Aorta (tissue), 5 donors: ENCODE measurements at regions not wholly inside any gene's neighbourhood (a gene's known extent, or its start where the extent isn't known, plus 50 kb on each side); places are given as distances from the start of the nearest gene placed in this dataset.

Source experiments
- ATAC-seq: fragments of 200-7000 bp; cut with Tn5 transposase; one replicate; pipeline ENCODE4 v1.9.1; 2022; ENCODE audit warnings: moderate library complexity; ENCODE audit not compliant: low FRiP score
- DNase-seq, 2 donors: peaks; one replicate each; pipeline ENCODE4 v3.0.0-alpha.2; 2020
- H3K27ac ChIP-seq, 2 donors: one replicate each; pipeline ENCODE4 v1.5.1; 2013; ENCODE audit warnings: low read length in 2 of 2, mild to moderate bottlenecking in 2 of 2, moderate library complexity in 2 of 2, control low read depth in 1 of 2, inconsistent platforms in 1 of 2, low read depth in 1 of 2
- H3K27me3 ChIP-seq, 2 donors: one replicate each; pipeline ENCODE4 v1.6.1; 2013; ENCODE audit warnings: control low read depth in 1 of 2, low read length in 1 of 2, mild to moderate bottlenecking in 1 of 2, moderate library complexity in 1 of 2; ENCODE audit not compliant: insufficient read depth in 2 of 2, control insufficient read depth in 1 of 2
- H3K36me3 ChIP-seq, 2 donors: one replicate each; pipeline ENCODE4 v1.6.1; 2013; ENCODE audit warnings: control low read depth in 1 of 2, low read length in 1 of 2, mild to moderate bottlenecking in 1 of 2; ENCODE audit not compliant: insufficient read depth in 2 of 2, control insufficient read depth in 1 of 2
- H3K4me1 ChIP-seq, 2 donors: one replicate each; pipeline ENCODE4 v1.6.1; 2013; ENCODE audit warnings: low read length in 2 of 2, control low read depth in 1 of 2, mild to moderate bottlenecking in 1 of 2, moderate library complexity in 1 of 2; ENCODE audit not compliant: insufficient read depth in 2 of 2, control insufficient read depth in 1 of 2
- H3K4me3 ChIP-seq, 2 donors: one replicate each; pipeline ENCODE4 v1.5.1; 2013; ENCODE audit warnings: low read length in 2 of 2, control low read depth in 1 of 2, mild to moderate bottlenecking in 1 of 2
- H3K9me3 ChIP-seq: one replicate; pipeline ENCODE4 v1.6.1; 2013; ENCODE audit warnings: mild to moderate bottlenecking, low read length; ENCODE audit not compliant: control insufficient read depth
- WGBS, 2 donors: extraction: QIAGEN DNeasy Blood & Tissue Kit; methylation state at CpG; one replicate each; pipeline ENCODE4 v1.1.7; 2013; 5-methylcytosine and 5-hydroxymethylcytosine counted together
- intact Hi-C, 2 donors: fragments of 100-400 bp; cut with DNase I; formaldehyde crosslinking; loops; one replicate each; pipeline versions ENCODE4 v1.14.2 to v1.15.0; 2022
- donor health status: healthy with polysubstance abuse.
- donor health status: Bipolar disorder and iron deficiency.
- donor health status: DM: no; HTN: no; CAD: no.
- donor health status: DM: no; HTN: no; CAD: no.
- donor health status: DM: yes; HTN: yes; CAD: no.

- H3K4me3 ChIP-seq: no peak overlapping the region
- 95% methylated on average over 5 of the region's 5 CpGs for WGBS, 2 donors
- intact Hi-C loops: no loop called here
- ATAC-seq (no peak), DNase-seq (no peak)
- H3K9me3 ChIP-seq: no peaks in the 10 kb centered on the region
- H3K36me3 ChIP-seq: no peaks in the 10 kb centered on the region
- no peaks in the 10 kb centered on the region for H3K4me1 ChIP-seq
- no peaks in the 10 kb centered on the region for H3K27me3 ChIP-seq
- no peak overlapping the region for H3K27ac ChIP-seq
Measured at GRCh38 chr10:57706576-57707299, 561.0 kb downstream of the IPMK start.

- DNase-seq: no peak
- Histone ChIP-seq H3K36me3 (no peaks in the 10 kb centered on the region), H3K27ac (no peak overlapping the region), H3K9me3 (no peaks in the 10 kb centered on the region), H3K4me3 (no peak overlapping the region), H3K4me1 (no peaks in the 10 kb centered on the region), H3K27me3 (no peaks in the 10 kb centered on the region)
- intact Hi-C loops: no loop called here
- 71 to 76% methylated on average over 1 of the region's 1 CpG for WGBS, 2 donors
- no peak for ATAC-seq
Measured at GRCh38 chr10:57706016-57706415, 561.7 kb downstream of the IPMK start.

- H3K4me1 ChIP-seq: peaks cover 0 to 1% of the 10 kb centered on the region in 2 donors
- no peaks in the 10 kb centered on the region for H3K36me3 ChIP-seq
- ATAC-seq: no peak
- WGBS, 2 donors: 1 to 6% methylated on average over 1 of the region's 1 CpG
- H3K4me3 ChIP-seq: no peak overlapping the region
- H3K27ac ChIP-seq: no peak overlapping the region
- no peaks in the 10 kb centered on the region for H3K27me3 ChIP-seq
- H3K9me3 ChIP-seq: no peaks in the 10 kb centered on the region
- intact Hi-C loops: no loop called here
- no peak for DNase-seq
Measured at GRCh38 chr10:57699944-57700343, 567.8 kb downstream of the IPMK start.

GRCh38 chr10:57696641-57697040, 571.1 kb downstream of the IPMK start:
- Histone ChIP-seq H3K4me1 (peaks cover 0 to 3% of the 10 kb centered on the region in 2 donors), H3K36me3 (no peaks in the 10 kb centered on the region), H3K27me3 (no peaks in the 10 kb centered on the region), H3K9me3 (no peaks in the 10 kb centered on the region), H3K4me3 (no peak overlapping the region), H3K27ac (peak overlapping the region; percentile 14 to 96)
- 9 to 15% methylated on average over 1 of the region's 1 CpG for WGBS, 2 donors
- intact Hi-C loops: no loop called here
- ATAC-seq (no peak), DNase-seq (no peak)

GRCh38 chr10:57694956-57695608, 572.6 kb downstream of the IPMK start:
- 78 to 79% methylated on average over 3 of the region's 3 CpGs for WGBS, 2 donors
- intact Hi-C loops: no loop called here
- no peak for ATAC-seq

GRCh38 chr10:57692255-57692980, 575.3 kb downstream of the IPMK start:
- DNase-seq: no peak
- H3K27me3 ChIP-seq: no peaks in the 10 kb centered on the region
- intact Hi-C loops: no loop called here
- no peak overlapping the region for H3K27ac ChIP-seq
- no peak overlapping the region for H3K4me3 ChIP-seq
- ATAC-seq: no peak
- H3K36me3 ChIP-seq: no peaks in the 10 kb centered on the region
- WGBS, 2 donors: 9 to 13% methylated on average over 2 of the region's 2 CpGs
- peaks cover 0 to 3% of the 10 kb centered on the region in 2 donors for H3K4me1 ChIP-seq
- H3K9me3 ChIP-seq: no peaks in the 10 kb centered on the region

More at GRCh38 chr10:57694956-57695608, 572.6 kb downstream of the IPMK start:
- H3K4me1 ChIP-seq: peaks cover 0 to 3% of the 10 kb centered on the region in 2 donors
- H3K9me3 ChIP-seq: no peaks in the 10 kb centered on the region
- no peaks in the 10 kb centered on the region for H3K27me3 ChIP-seq
- H3K36me3 ChIP-seq: no peaks in the 10 kb centered on the region
- DNase-seq: no peak
- no peak overlapping the region for H3K27ac ChIP-seq
- H3K4me3 ChIP-seq: no peak overlapping the region

GRCh38 chr10:57689596-57690297, 577.9 kb downstream of the IPMK start:
- Histone ChIP-seq H3K9me3 (no peaks in the 10 kb centered on the region), H3K4me3 (no peak overlapping the region), H3K36me3 (no peaks in the 10 kb centered on the region), H3K27ac (no peak overlapping the region), H3K4me1 (peaks cover 0 to 2% of the 10 kb centered on the region in 2 donors), H3K27me3 (no peaks in the 10 kb centered on the region)
- intact Hi-C loops: no loop called here
- ATAC-seq (no peak), DNase-seq (no peak)
- WGBS, 2 donors: 87 to 92% methylated on average over 5 of the region's 5 CpGs

- WGBS, 2 donors: 92 to 93% methylated on average over 1 of the region's 1 CpG
- H3K27ac ChIP-seq: no peak overlapping the region
- ATAC-seq (no peak), DNase-seq (no peak)
- no peaks in the 10 kb centered on the region for H3K9me3 ChIP-seq
- intact Hi-C loops: no loop called here
- H3K27me3 ChIP-seq: no peaks in the 10 kb centered on the region
- no peak overlapping the region for H3K4me3 ChIP-seq
- H3K36me3 ChIP-seq: no peaks in the 10 kb centered on the region
- H3K4me1 ChIP-seq: no peaks in the 10 kb centered on the region
Measured at GRCh38 chr10:57679916-57680315, 587.8 kb downstream of the IPMK start.
